ENCODE measurements at regions not wholly inside any gene's neighbourhood (a gene's known extent, or its start where the extent isn't known, plus 50 kb on each side); places are given as distances from the start of the nearest gene placed in this dataset.
"Not testable (repeated sequence)": the region's sequence is repeated elsewhere in the genome, so short reads cannot be mapped to it uniquely, and the experiment has no call there.

DNA sequence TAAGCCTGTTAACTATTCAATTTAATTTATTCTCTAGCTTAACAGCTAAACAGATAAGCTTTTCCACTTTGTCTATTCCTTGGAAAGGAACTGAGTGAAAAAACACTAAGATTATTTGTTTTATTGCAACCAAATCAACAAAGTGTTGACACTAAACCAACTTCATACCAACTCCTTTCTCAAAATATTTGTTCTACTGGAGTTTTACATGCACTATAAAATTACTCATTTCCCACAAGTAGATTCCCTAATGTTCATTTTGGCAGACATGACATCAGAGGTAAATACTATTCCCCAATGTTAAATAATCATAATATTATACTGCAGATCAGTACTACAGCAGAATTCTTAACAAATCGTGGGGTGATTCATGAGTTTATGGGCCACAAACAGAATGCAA, 231.4 kb downstream of the TTC6 start:
- H3K9me3 ChIP-seq (ENCODE audit: control insufficient read depth, low read depth, low read length): no peaks in the 10 kb centered on the region
- no peaks in the 10 kb centered on the region for H3K4me1 ChIP-seq (ENCODE audit: control insufficient read depth, low read depth, low read length)
- H3K9ac ChIP-seq (ENCODE audit: low read length): no peak overlapping the region
- H3K27ac ChIP-seq (ENCODE audit: low read length): no peak overlapping the region
- H3K36me3 ChIP-seq (ENCODE audit: control insufficient read depth, low read depth, low read length): no peaks in the 10 kb centered on the region
- no peaks in the 10 kb centered on the region for H3K27me3 ChIP-seq (ENCODE audit: control insufficient read depth, insufficient read depth, low read length)
- no peak overlapping the region for H3K4me3 ChIP-seq (ENCODE audit: low read length)

DNA sequence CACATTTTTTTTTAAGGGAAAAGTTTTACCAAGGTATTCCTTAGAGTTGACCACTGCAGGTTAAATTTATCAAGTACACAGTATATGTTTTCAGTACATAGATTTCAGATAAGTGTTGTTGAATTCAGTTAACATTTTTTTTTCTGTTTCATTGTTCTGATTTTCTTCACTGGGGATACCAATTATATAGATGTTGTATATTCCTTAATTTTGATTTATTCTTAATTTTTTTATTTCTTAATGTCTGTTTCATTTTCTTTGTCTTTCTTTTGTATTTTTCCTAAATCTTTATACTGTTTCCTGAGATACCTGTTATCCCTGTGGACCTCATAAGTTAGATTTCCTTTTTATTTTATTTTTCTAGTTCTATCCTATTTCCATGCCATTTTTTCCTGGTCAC, 234.8 kb downstream of the TTC6 start:
- Histone ChIP-seq H3K9me3 (ENCODE audit: control insufficient read depth, low read depth, low read length) (no peaks in the 10 kb centered on the region), H3K27me3 (ENCODE audit: control insufficient read depth, insufficient read depth, low read length) (no peaks in the 10 kb centered on the region), H3K4me1 (ENCODE audit: control insufficient read depth, low read depth, low read length) (no peaks in the 10 kb centered on the region), H3K27ac (ENCODE audit: low read length) (no peak overlapping the region), H3K36me3 (ENCODE audit: control insufficient read depth, low read depth, low read length) (no peaks in the 10 kb centered on the region), H3K4me3 (ENCODE audit: low read length) (no peak overlapping the region), H3K9ac (ENCODE audit: low read length) (no peak overlapping the region)

DNA sequence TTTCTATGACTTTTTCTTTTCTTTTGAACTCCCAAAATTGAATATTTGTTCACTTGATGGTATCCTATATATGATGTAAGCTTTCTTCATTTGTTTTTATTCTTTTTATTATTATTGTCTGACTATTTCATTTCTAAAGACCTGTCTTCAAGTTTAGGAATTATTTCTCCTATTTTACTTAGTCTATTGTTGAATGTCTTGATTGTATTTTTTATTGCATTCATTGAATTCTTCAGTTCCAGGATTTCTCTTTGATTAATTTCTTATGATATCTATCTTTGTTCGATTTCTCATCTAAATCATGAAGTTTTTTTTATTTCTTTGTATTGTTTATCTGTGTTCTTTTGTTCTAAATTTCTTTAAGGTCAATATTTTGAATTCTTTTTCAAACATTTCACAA, 238.8 kb downstream of the TTC6 start:
- no peak overlapping the region for H3K27ac ChIP-seq (ENCODE audit: low read length)
- H3K4me3 ChIP-seq (ENCODE audit: low read length): no peak overlapping the region
- H3K4me1 ChIP-seq (ENCODE audit: control insufficient read depth, low read depth, low read length): no peaks in the 10 kb centered on the region
- H3K9ac ChIP-seq (ENCODE audit: low read length): no peak overlapping the region
- H3K36me3 ChIP-seq (ENCODE audit: control insufficient read depth, low read depth, low read length): no peaks in the 10 kb centered on the region
- no peaks in the 10 kb centered on the region for H3K27me3 ChIP-seq (ENCODE audit: control insufficient read depth, insufficient read depth, low read length)
- H3K9me3 ChIP-seq (ENCODE audit: control insufficient read depth, low read depth, low read length): no peaks in the 10 kb centered on the region

DNA sequence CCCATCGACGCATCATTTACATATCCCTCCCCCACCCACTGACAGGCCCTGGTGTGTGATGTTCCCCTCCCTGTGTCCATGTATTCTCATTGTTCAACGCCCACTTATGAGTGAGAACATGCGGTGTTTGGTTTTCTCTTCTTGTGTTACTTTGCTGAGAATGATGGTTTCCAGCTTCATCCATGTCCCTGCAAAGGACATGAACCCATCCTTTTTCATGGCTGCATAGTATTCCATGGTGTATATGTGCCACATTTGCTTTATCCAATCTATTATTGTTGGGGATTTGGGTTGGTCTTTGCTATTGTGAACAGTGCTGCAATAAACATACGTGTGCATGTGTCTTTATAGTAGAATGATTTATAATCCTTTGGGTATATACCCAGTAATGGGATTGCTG, 243.3 kb downstream of the TTC6 start:
- not testable (repeated sequence) for H3K4me1 ChIP-seq (ENCODE audit: control insufficient read depth, low read depth, low read length); H3K9ac ChIP-seq (ENCODE audit: low read length)

DNA sequence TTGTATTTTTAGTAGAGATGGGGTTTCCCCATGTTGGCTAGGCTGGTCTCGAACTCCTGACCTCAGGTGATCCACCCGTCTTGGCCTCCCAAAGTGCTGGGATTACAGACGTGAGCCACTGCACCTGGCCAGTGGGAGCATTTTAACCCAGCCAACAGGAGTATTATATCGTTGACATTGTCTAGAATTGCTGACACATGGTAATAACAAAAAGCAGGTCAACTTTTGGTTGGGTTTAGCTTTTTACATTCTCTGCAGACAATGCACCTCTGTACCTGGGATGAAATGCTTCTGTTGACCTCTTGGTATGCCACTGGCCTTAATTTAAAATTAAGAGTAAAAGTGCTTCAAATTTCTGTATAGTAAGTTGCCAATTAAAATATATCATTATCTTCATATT, 245.6 kb downstream of the TTC6 start:
- H3K4me1 ChIP-seq (ENCODE audit: control insufficient read depth, low read depth, low read length); H3K36me3 ChIP-seq (ENCODE audit: control insufficient read depth, low read depth, low read length); H3K4me3 ChIP-seq (ENCODE audit: low read length); H3K27ac ChIP-seq (ENCODE audit: low read length); H3K27me3 ChIP-seq (ENCODE audit: control insufficient read depth, insufficient read depth, low read length); H3K9me3 ChIP-seq (ENCODE audit: control insufficient read depth, low read depth, low read length); H3K9ac ChIP-seq (ENCODE audit: low read length): not testable (repeated sequence)

More for the DNA sequence above, 243.3 kb downstream of the TTC6 start:
- H3K4me3 ChIP-seq (ENCODE audit: low read length); H3K9me3 ChIP-seq (ENCODE audit: control insufficient read depth, low read depth, low read length); H3K36me3 ChIP-seq (ENCODE audit: control insufficient read depth, low read depth, low read length); H3K27me3 ChIP-seq (ENCODE audit: control insufficient read depth, insufficient read depth, low read length); H3K27ac ChIP-seq (ENCODE audit: low read length): not testable (repeated sequence)

DNA sequence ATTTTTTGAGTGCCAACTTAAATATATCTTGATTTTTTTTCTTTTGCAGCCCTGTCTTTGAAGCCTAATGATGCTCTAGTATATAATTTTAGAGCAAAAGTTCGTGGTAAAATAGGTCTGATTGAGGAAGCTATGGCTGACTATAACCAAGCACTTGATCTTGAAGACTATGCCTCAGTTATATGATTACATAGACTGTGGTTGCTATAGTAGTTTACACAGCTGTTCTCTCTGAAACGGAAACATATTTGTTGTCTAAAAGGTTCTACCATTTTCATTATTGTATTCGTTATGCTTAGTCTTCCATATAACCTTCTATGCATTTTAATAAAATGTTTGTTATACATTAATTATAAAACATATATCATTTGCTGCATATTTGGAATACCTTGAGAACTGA, 246.7 kb downstream of the TTC6 start:
- no peak overlapping the region for H3K4me3 ChIP-seq (ENCODE audit: low read length)
- H3K4me1 ChIP-seq (ENCODE audit: control insufficient read depth, low read depth, low read length): no peaks in the 10 kb centered on the region
- H3K9me3 ChIP-seq (ENCODE audit: control insufficient read depth, low read depth, low read length): no peaks in the 10 kb centered on the region
- H3K27me3 ChIP-seq (ENCODE audit: control insufficient read depth, insufficient read depth, low read length): no peaks in the 10 kb centered on the region
- H3K36me3 ChIP-seq (ENCODE audit: control insufficient read depth, low read depth, low read length): no peaks in the 10 kb centered on the region
- no peak overlapping the region for H3K27ac ChIP-seq (ENCODE audit: low read length)
- no peak overlapping the region for H3K9ac ChIP-seq (ENCODE audit: low read length)

DNA sequence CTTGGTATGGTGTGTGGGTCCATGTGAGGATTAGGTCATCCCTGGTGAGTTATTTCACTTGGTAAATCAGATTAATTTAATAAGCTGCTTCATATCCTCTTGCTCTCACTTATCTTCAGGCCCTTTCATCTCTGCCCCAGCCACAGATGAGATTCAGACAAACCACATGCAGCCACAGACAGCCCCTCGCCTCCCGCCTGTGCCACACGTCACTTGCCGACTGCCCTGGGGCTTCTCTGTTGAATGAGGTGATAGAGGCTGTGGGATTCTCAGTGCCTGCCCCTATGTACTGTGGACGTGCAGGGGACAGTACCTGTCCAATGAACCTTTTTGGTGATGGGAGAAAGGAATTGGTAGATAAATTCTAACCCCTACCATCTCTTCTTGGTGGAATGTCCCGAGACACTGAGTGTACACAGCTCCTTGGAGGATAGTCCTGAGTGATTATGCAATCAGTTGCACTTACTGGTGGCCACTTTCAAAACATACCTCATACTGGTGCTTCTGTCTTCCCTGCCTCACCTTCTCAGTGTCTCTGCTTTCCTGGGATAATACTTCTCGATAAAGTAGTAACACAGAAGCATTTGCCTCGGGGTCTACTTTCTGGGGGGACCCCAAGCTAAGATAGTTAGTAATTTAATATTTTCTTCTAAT, 248.7 kb downstream of the TTC6 start:
- Histone ChIP-seq H3K9me3 (ENCODE audit: control insufficient read depth, low read depth, low read length) (no peaks in the 10 kb centered on the region), H3K27ac (ENCODE audit: low read length) (no peak overlapping the region), H3K9ac (ENCODE audit: low read length) (no peak overlapping the region), H3K4me3 (ENCODE audit: low read length) (no peak overlapping the region), H3K36me3 (ENCODE audit: control insufficient read depth, low read depth, low read length) (no peaks in the 10 kb centered on the region), H3K27me3 (ENCODE audit: control insufficient read depth, insufficient read depth, low read length) (no peaks in the 10 kb centered on the region), H3K4me1 (ENCODE audit: control insufficient read depth, low read depth, low read length) (no peaks in the 10 kb centered on the region)

DNA sequence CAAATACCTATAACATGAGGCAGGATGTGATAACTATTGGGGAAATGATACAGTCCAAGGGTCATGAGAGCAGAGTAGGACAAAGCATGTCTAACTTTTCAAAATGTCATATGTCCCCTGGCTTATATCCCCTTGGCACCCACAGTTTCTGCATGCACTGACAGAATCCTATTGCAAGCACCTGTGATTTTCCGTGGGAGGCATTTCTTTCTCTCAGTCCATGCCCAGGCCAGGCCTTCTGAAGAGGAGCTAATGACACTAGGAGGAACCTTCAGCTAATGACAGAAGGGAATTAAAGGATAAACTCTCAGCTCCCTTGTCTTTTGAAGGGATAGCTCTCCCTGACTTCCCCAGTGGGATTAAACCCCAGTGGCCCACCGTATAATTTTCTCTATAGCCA, 249.2 kb downstream of the TTC6 start:
- Histone ChIP-seq H3K4me3 (ENCODE audit: low read length) (no peak overlapping the region), H3K36me3 (ENCODE audit: control insufficient read depth, low read depth, low read length) (no peaks in the 10 kb centered on the region)

DNA sequence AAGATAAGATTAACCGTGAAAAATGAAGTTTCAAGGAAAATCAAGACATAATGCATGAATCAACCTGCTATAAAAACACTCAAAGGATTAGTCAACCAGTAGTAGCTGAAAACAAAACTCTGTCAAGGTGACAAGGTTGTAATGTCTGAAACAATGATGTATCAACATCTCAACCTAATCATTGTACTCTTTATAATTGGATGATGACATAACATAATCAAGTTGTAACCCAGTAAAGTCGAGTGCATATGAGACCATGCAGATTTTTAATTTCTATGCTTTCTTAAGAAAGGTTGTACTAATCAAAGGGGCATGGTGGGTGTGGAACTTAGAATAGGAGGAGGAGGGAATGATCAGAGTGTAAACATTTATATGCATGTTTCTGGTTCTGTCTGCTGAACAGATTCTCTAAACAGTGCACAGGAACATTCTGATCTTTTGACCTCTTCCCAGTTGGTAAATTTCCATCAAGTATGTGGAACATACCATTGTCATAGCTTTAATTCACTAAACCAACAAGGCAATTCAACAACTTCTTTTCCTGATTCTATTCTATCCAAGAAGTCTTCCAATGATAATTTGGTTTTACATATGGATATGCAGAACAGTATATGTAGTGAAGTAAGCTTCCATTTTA, 253.7 kb downstream of the TTC6 start:
- Histone ChIP-seq H3K4me1 (ENCODE audit: control insufficient read depth, low read depth, low read length) (no peaks in the 10 kb centered on the region), H3K9me3 (ENCODE audit: control insufficient read depth, low read depth, low read length) (no peaks in the 10 kb centered on the region), H3K9ac (ENCODE audit: low read length) (no peak overlapping the region), H3K27ac (ENCODE audit: low read length) (no peak overlapping the region), H3K27me3 (ENCODE audit: control insufficient read depth, insufficient read depth, low read length) (no peaks in the 10 kb centered on the region), H3K4me3 (ENCODE audit: low read length) (no peak overlapping the region), H3K36me3 (ENCODE audit: control insufficient read depth, low read depth, low read length) (no peaks in the 10 kb centered on the region)

More for the DNA sequence above, 249.2 kb downstream of the TTC6 start:
- H3K27ac ChIP-seq (ENCODE audit: low read length): no peak overlapping the region
- no peaks in the 10 kb centered on the region for H3K4me1 ChIP-seq (ENCODE audit: control insufficient read depth, low read depth, low read length)
- H3K9ac ChIP-seq (ENCODE audit: low read length): no peak overlapping the region
- no peaks in the 10 kb centered on the region for H3K27me3 ChIP-seq (ENCODE audit: control insufficient read depth, insufficient read depth, low read length)
- no peaks in the 10 kb centered on the region for H3K9me3 ChIP-seq (ENCODE audit: control insufficient read depth, low read depth, low read length)

DNA sequence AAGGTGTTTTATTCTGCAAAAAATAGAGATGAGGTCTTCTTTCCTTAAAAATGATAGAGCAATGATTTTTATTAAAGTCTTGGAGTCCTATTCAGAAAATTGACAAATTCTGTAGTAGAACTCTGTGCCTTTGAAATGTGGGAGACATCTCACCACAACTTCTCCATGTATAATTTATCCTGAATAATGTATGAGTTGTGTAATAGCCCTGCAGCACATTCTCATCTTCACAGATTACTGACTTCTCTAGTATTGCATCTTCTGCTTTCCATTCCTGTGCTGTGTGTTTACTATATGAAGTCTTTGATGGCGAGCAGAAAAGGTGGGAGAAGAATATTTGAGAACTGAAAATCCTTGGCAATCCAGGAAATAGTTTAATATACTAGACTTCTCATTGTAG, 255.6 kb downstream of the TTC6 start:
- no peaks in the 10 kb centered on the region for H3K36me3 ChIP-seq (ENCODE audit: control insufficient read depth, low read depth, low read length)
- no peak overlapping the region for H3K4me3 ChIP-seq (ENCODE audit: low read length)
- H3K27me3 ChIP-seq (ENCODE audit: control insufficient read depth, insufficient read depth, low read length): no peaks in the 10 kb centered on the region
- no peak overlapping the region for H3K27ac ChIP-seq (ENCODE audit: low read length)
- no peaks in the 10 kb centered on the region for H3K4me1 ChIP-seq (ENCODE audit: control insufficient read depth, low read depth, low read length)
- no peaks in the 10 kb centered on the region for H3K9me3 ChIP-seq (ENCODE audit: control insufficient read depth, low read depth, low read length)
- H3K9ac ChIP-seq (ENCODE audit: low read length): no peak overlapping the region

DNA sequence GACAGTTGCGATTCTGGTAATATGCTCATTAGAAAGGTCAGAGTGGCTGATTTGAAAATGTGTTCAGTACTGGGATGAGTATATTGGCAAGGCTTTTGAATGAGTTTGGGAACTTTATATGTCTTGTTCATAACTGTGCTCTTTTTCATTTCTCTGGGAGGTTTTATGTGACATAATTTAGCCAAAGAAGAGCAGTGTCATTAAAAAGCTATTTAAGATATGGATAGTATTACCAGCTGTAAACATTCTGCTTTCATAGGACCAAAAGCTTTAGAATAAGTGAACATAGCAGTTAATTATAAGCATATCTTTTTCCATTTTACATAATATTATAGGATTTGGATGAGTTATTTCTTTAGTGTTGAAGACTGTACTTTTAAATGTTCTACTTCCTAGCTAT, 260.4 kb downstream of the TTC6 start:
- no peak overlapping the region for H3K27ac ChIP-seq (ENCODE audit: low read length)
- no peak overlapping the region for H3K9ac ChIP-seq (ENCODE audit: low read length)
- H3K9me3 ChIP-seq (ENCODE audit: control insufficient read depth, low read depth, low read length): no peaks in the 10 kb centered on the region
- H3K4me3 ChIP-seq (ENCODE audit: low read length): no peak overlapping the region
- no peaks in the 10 kb centered on the region for H3K27me3 ChIP-seq (ENCODE audit: control insufficient read depth, insufficient read depth, low read length)
- no peaks in the 10 kb centered on the region for H3K36me3 ChIP-seq (ENCODE audit: control insufficient read depth, low read depth, low read length)
- H3K4me1 ChIP-seq (ENCODE audit: control insufficient read depth, low read depth, low read length): no peaks in the 10 kb centered on the region

DNA sequence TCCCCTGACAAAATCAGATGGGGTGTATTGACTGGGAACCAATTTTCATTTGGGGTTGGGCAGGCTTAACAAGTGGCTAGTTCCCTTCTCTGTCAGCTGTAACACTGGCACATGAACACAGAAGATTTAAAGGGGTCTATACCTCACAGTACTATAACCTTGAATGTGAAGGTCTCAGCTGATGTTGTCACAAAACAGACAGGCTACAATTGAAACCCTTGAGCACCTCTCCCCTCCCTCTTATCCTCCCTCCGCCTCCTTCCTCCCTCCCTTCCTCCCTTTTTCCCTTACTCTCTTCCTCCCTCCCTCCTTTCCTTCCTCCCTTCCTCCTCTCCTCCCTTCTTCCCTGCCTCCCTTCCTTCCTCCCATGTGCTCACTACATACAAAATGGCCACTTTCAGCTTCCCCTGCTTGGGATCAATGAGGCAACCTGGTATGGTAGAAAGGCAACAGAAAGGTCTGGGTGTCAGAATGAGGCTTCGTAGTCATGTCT, 262.4 kb downstream of the TTC6 start:
- H3K9ac ChIP-seq (ENCODE audit: low read length): no peak overlapping the region
- H3K9me3 ChIP-seq (ENCODE audit: control insufficient read depth, low read depth, low read length): no peaks in the 10 kb centered on the region
- H3K4me3 ChIP-seq (ENCODE audit: low read length): no peak overlapping the region
- no peaks in the 10 kb centered on the region for H3K27me3 ChIP-seq (ENCODE audit: control insufficient read depth, insufficient read depth, low read length)
- H3K27ac ChIP-seq (ENCODE audit: low read length): no peak overlapping the region
- no peaks in the 10 kb centered on the region for H3K4me1 ChIP-seq (ENCODE audit: control insufficient read depth, low read depth, low read length)
- H3K36me3 ChIP-seq (ENCODE audit: control insufficient read depth, low read depth, low read length): no peaks in the 10 kb centered on the region
